Type B pancreatic cell (in vitro differentiated cells): ENCODE measurements at regions not wholly inside any gene's neighbourhood (a gene's known extent, or its start where the extent isn't known, plus 50 kb on each side); places are given as distances from the start of the nearest gene placed in this dataset.

Source experiments
- DNase-seq: peaks from one replicate; pipeline ENCODE4 v3.0.0; 2021; ENCODE audit warnings: mixed read lengths; ENCODE audit not compliant: unreplicated experiment; ENCODE audit errors: extremely low spot score
- H3K27ac Mint-ChIP-seq: 2 replicates; pipeline ENCODE4 v1.8.0; 2021; ENCODE audit warnings: mild to moderate bottlenecking, mixed read lengths
- H3K27me3 Mint-ChIP-seq: 2 replicates; pipeline ENCODE4 v1.8.0; 2021; ENCODE audit warnings: mixed read lengths
- H3K36me3 Mint-ChIP-seq: 2 replicates; pipeline ENCODE4 v1.8.0; 2021; ENCODE audit warnings: mixed read lengths
- H3K4me1 Mint-ChIP-seq: one replicate; pipeline ENCODE4 v1.8.0; 2021; ENCODE audit warnings: mixed read lengths; ENCODE audit not compliant: unreplicated experiment
- H3K4me3 Mint-ChIP-seq: 2 replicates; pipeline ENCODE4 v1.8.0; 2021; ENCODE audit warnings: mild to moderate bottlenecking, mixed read lengths
- H3K9me3 Mint-ChIP-seq: 2 replicates; pipeline ENCODE4 v1.8.0; 2021; ENCODE audit warnings: mixed read lengths
- TF ChIP-seq, protein P1 (sequence below): fragments of 200-600 bp; sonication (generic); conservative IDR thresholded peaks from 2 replicates; pipeline ENCODE4 v1.5.0; 2021; ENCODE audit warnings: antibody characterized with exemption, mild to moderate bottlenecking

DNA sequence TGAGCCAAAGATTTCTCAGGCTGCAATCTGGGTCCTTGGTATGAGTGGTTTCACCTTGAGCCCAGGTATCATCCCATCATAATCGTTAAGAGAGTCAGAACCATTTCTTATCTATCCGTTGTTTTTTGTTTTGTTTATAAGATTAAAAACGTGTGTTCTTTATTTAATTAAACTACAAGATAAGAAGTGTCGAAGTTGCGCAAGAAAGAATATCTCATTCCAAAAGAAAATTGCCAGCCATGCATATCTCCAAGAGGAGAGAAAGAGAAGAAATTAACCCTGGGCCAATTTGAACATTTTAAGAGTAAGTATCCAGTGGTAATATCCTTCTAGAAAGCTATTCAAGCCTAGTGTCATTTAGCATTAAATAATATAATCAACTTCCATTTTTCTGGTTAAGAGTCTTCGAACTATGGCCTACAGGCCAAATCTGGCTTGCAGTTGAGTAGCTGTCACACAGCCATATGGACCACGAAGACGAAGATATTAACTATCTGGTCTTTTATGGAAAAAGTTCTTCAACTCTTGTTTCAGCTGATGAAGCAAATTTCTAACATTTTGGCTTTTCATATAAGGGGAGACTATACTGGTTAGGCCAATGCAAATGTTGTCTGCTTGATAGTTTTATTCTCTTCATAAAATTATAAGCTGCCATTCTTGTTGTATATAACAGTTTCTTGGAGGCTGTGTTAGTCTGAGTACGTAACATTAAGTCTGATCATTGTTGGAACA lies 576.4 kb downstream of the REEP3 start:
- Mint-ChIP-seq H3K36me3 (no peaks in the 10 kb centered on the region), H3K4me3 (no peak overlapping the region), H3K9me3 (no peaks in the 10 kb centered on the region), H3K27ac (no peak overlapping the region), H3K4me1 (no peaks in the 10 kb centered on the region), H3K27me3 (no peaks in the 10 kb centered on the region)
- TF ChIP-seq, protein P1, sequence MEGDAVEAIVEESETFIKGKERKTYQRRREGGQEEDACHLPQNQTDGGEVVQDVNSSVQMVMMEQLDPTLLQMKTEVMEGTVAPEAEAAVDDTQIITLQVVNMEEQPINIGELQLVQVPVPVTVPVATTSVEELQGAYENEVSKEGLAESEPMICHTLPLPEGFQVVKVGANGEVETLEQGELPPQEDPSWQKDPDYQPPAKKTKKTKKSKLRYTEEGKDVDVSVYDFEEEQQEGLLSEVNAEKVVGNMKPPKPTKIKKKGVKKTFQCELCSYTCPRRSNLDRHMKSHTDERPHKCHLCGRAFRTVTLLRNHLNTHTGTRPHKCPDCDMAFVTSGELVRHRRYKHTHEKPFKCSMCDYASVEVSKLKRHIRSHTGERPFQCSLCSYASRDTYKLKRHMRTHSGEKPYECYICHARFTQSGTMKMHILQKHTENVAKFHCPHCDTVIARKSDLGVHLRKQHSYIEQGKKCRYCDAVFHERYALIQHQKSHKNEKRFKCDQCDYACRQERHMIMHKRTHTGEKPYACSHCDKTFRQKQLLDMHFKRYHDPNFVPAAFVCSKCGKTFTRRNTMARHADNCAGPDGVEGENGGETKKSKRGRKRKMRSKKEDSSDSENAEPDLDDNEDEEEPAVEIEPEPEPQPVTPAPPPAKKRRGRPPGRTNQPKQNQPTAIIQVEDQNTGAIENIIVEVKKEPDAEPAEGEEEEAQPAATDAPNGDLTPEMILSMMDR: no peak
- no peak for DNase-seq

DNA sequence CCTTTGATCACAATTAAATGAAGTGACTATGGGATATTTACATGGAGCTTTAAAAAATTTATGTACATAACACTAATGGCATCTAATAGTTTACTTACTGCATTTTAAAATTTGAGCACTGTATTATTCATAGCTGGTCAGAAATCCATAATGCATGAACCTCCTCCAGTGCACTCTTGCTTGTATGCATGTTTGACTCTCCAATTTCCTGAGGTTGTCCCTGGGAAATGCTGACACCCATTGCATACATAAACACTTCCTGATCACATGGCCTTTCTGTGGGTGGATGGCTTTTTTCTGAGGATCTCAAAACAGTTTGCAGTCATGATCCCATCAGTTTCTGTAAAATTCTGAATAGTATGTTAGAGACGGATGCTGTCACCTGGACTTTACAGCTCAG lies 577.8 kb downstream of the REEP3 start:
- no peak for DNase-seq
- Mint-ChIP-seq H3K27ac (no peak overlapping the region), H3K36me3 (no peaks in the 10 kb centered on the region), H3K4me3 (no peak overlapping the region), H3K4me1 (no peaks in the 10 kb centered on the region), H3K27me3 (no peaks in the 10 kb centered on the region), H3K9me3 (no peaks in the 10 kb centered on the region)
- TF ChIP-seq, protein P1: no peak

DNA sequence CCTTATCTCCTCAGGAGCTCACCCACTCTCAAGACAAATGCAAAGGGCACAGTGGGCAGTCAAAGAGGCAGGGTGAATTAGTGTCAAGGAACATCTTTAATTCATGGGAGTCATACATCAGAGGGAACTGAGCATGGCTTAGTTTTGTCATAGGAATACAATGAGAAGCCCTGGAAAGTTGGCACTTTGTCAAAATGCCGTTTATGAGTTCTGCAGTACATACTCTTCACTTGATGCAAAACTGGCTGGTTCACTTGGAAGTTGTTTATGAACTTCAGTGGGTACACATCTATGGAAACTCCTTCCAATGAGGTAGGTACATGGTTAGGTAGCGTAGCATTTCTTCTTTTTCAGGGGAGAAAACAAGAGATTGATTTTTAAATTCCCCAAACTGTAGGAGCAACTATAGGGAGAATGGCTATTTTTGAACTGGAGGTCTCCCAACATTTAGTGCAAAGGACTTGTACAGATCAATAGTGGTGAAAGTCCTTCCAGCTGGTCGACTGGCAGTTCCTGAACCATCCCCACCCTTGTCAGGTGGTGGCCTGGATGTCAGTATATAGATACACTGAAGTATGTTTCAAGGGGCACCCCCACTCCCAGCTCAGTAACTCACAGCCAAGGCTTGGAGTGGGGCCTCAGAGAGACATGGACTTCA lies 580.5 kb downstream of the REEP3 start:
- Mint-ChIP-seq H3K27me3 (no peaks in the 10 kb centered on the region), H3K27ac (no peak overlapping the region), H3K4me3 (no peak overlapping the region), H3K4me1 (no peaks in the 10 kb centered on the region), H3K36me3 (no peaks in the 10 kb centered on the region), H3K9me3 (no peaks in the 10 kb centered on the region)
- no peak for DNase-seq
- TF ChIP-seq, protein P1: no peak

DNA sequence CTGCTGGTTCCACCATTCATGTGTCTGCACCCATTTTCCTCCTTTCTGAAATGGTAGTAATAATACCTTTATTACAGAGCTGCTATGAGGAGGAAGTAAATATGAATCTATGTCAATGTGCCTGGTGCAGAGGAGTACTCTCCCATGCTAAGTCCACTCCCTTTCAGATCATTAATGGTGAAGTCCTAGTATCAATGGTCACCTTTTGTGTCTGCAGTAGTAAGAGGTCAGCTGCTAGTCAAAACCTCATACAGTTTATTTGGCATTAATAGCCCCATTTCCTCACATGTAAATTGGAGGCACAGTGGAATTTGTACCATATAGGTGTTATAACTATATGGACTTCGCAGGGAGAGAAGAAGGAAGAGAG lies 581.0 kb downstream of the REEP3 start:
- no peaks in the 10 kb centered on the region for H3K9me3 Mint-ChIP-seq
- H3K36me3 Mint-ChIP-seq: no peaks in the 10 kb centered on the region
- no peak overlapping the region for H3K4me3 Mint-ChIP-seq
- no peak overlapping the region for H3K27ac Mint-ChIP-seq
- DNase-seq: no peak
- H3K27me3 Mint-ChIP-seq: no peaks in the 10 kb centered on the region
- H3K4me1 Mint-ChIP-seq: peaks cover 3% of the 10 kb centered on the region
- TF ChIP-seq, protein P1: no peak

DNA sequence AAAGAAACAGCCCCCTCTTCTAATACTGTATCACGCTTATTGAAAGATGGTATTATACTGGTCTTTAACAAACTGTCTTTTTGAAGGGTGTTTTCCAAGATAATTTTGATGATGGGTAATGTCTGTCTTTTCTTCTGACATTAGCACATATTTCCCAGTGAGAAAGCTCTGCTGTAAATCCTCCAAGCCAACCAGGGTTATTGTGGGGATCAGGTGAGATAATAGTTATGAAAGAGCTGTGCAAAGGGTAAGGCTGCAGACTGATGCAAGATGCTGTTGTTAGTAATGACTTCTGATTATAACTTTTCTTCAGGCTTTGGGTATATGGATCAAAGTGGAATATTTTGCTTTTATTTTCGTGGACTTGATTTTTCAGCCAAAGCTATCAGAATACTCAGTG lies 581.7 kb downstream of the REEP3 start:
- Mint-ChIP-seq H3K27me3 (no peaks in the 10 kb centered on the region), H3K36me3 (no peaks in the 10 kb centered on the region), H3K27ac (no peak overlapping the region), H3K4me3 (no peak overlapping the region), H3K4me1 (peaks cover 4% of the 10 kb centered on the region), H3K9me3 (no peaks in the 10 kb centered on the region)
- TF ChIP-seq, protein P1: no peak
- no peak for DNase-seq
